ENCODE measurements at regions not wholly inside any gene's neighbourhood (a gene's known extent, or its start where the extent isn't known, plus 50 kb on each side); places are given as distances from the start of the nearest gene placed in this dataset.

DNA sequence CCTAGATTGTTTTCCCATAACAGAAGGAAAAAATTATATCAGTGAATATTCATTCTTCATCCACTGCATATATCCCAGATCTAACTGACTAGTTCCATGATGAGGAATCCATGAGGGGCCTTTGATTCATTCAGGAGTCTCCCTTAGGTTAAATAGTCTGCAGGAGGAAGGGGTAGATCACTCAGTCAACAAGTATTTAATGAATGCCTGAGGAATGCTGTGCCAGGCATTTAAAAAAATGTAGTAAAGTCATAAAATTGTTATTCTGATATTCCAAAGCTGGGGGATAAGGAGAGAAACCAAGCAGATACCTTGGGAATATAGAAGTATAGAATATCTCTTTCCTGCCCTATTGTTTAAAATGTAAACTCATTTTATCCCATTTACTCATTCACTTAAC is 216.2 kb upstream of the CAND1 start:
- Histone ChIP-seq H3K79me2 (ENCODE audit: insufficient read depth, low read length) (no peaks in the 10 kb centered on the region), H3K9me2 (replicated peaks; ENCODE audit: low read depth, low read length) (no peaks in the 10 kb centered on the region), H2AFZ (ENCODE audit: low read length) (no peak overlapping the region), H3K9ac (ENCODE audit: low read depth, low read length, poor library complexity, severe bottlenecking) (no peak overlapping the region), H3K4me1 (ENCODE audit: insufficient read depth, low read length, poor library complexity, severe bottlenecking) (no peaks in the 10 kb centered on the region), H3K36me3 (ENCODE audit: insufficient read depth, low read length) (no peaks in the 10 kb centered on the region), H4K20me1 (ENCODE audit: insufficient read depth, low read length, poor library complexity, severe bottlenecking) (no peaks in the 10 kb centered on the region), H3K4me2 (ENCODE audit: low read depth, low read length, poor library complexity, severe bottlenecking) (no peak overlapping the region), H3F3A (ENCODE audit: low read depth) (no peaks in the 10 kb centered on the region), H3K4me3 (ENCODE audit: low read length, poor library complexity, severe bottlenecking) (no peak overlapping the region), H3K9me3 (ENCODE audit: insufficient read depth, low read depth, low read length) (no peaks in the 10 kb centered on the region), H3K27me3 (ENCODE audit: insufficient read depth, low read length, poor library complexity, severe bottlenecking) (no peaks in the 10 kb centered on the region)
- TF ChIP-seq EZH2phosphoT487 (IDR thresholded peaks at IDR 0.05; ENCODE audit: borderline replicate concordance) (no peak), CTCF (conservative IDR thresholded peaks at IDR 0.05; ENCODE audit: low read length) (no peak)

DNA sequence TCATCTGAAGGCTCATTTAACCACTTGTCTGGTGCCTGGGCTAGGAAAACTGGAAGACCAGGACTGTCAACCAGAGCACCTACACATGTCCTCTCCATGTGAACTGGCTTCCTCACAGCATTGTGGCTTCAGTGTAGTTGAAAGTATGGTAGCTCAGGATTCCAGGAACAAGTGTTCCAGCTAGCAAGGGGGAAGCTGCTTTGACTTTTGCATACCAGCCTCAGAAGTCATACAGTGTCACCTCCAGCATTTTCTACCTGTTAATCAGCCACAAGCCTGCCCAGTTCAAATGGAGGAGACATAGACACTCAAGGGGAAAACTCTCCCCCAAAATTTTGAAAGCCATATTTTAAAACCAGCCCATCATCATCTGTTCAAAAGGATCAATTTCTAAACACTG is 212.8 kb upstream of the CAND1 start:
- no peak overlapping the region for H2AFZ ChIP-seq (ENCODE audit: low read length)
- no peaks in the 10 kb centered on the region for H3F3A ChIP-seq (ENCODE audit: low read depth)
- no peaks in the 10 kb centered on the region for H3K4me1 ChIP-seq (ENCODE audit: insufficient read depth, low read length, poor library complexity, severe bottlenecking)
- no peak overlapping the region for H3K4me3 ChIP-seq (ENCODE audit: low read length, poor library complexity, severe bottlenecking)
- H4K20me1 ChIP-seq (ENCODE audit: insufficient read depth, low read length, poor library complexity, severe bottlenecking) = no peaks in the 10 kb centered on the region
- no peaks in the 10 kb centered on the region for H3K27me3 ChIP-seq (ENCODE audit: insufficient read depth, low read length, poor library complexity, severe bottlenecking)
- H3K36me3 ChIP-seq (ENCODE audit: insufficient read depth, low read length) = no peaks in the 10 kb centered on the region
- no peaks in the 10 kb centered on the region for H3K79me2 ChIP-seq (ENCODE audit: insufficient read depth, low read length)
- no peak overlapping the region for H3K4me2 ChIP-seq (ENCODE audit: low read depth, low read length, poor library complexity, severe bottlenecking)
- TF ChIP-seq EZH2phosphoT487 (IDR thresholded peaks at IDR 0.05; ENCODE audit: borderline replicate concordance) (no peak), CTCF (conservative IDR thresholded peaks at IDR 0.05; ENCODE audit: low read length) (no peak)
- no peaks in the 10 kb centered on the region for H3K9me2 ChIP-seq (replicated peaks; ENCODE audit: low read depth, low read length)
- no peaks in the 10 kb centered on the region for H3K9me3 ChIP-seq (ENCODE audit: insufficient read depth, low read depth, low read length)
- no peak overlapping the region for H3K9ac ChIP-seq (ENCODE audit: low read depth, low read length, poor library complexity, severe bottlenecking)

DNA sequence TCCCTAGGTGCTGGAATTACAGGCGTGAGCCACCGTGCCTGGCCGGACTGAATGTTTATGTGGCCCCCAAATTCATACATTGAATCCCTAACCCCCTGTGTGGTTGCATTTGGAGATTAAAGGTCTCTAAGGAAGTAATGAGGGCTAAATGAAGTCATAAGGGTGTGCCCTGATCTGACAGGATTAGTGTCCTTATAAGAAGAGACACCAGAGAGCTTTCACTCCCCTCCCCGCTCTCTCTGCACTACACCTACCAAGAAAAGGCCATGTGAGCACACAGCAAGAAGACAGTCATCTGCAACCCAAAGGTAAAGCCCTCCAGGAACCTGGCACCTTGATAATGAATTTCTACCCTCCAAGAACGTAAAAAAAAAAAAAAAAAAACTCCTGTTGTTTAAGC is 212.1 kb upstream of the CAND1 start:
- Histone ChIP-seq H4K20me1 (ENCODE audit: insufficient read depth, low read length, poor library complexity, severe bottlenecking) (no peaks in the 10 kb centered on the region), H3K36me3 (ENCODE audit: insufficient read depth, low read length) (no peaks in the 10 kb centered on the region), H3K79me2 (ENCODE audit: insufficient read depth, low read length) (no peaks in the 10 kb centered on the region), H3F3A (ENCODE audit: low read depth) (no peaks in the 10 kb centered on the region), H3K4me1 (ENCODE audit: insufficient read depth, low read length, poor library complexity, severe bottlenecking) (no peaks in the 10 kb centered on the region), H3K9ac (ENCODE audit: low read depth, low read length, poor library complexity, severe bottlenecking) (no peak overlapping the region), H3K9me2 (replicated peaks; ENCODE audit: low read depth, low read length) (no peaks in the 10 kb centered on the region), H2AFZ (ENCODE audit: low read length) (no peak overlapping the region), H3K9me3 (ENCODE audit: insufficient read depth, low read depth, low read length) (no peaks in the 10 kb centered on the region), H3K27me3 (ENCODE audit: insufficient read depth, low read length, poor library complexity, severe bottlenecking) (no peaks in the 10 kb centered on the region), H3K4me2 (ENCODE audit: low read depth, low read length, poor library complexity, severe bottlenecking) (no peak overlapping the region), H3K4me3 (ENCODE audit: low read length, poor library complexity, severe bottlenecking) (no peak overlapping the region)
- TF ChIP-seq EZH2phosphoT487 (IDR thresholded peaks at IDR 0.05; ENCODE audit: borderline replicate concordance) (no peak), CTCF (conservative IDR thresholded peaks at IDR 0.05; ENCODE audit: low read length) (no peak)

All from Loucy (cell line).